C4-2B (cell line): ENCODE measurements at regions not wholly inside any gene's neighbourhood (a gene's known extent, or its start where the extent isn't known, plus 50 kb on each side); places are given as distances from the start of the nearest gene placed in this dataset.

Experiments
- ZFX ChIP-seq: fragments of 450-650 bp; IDR thresholded peaks from 2 replicates; pipeline ENCODE4 v1.6.1; 2017
- TF ChIP-seq, protein P1 (sequence below): fragments of 450-650 bp; conservative IDR thresholded peaks from 2 replicates; pipeline ENCODE4 v1.5.1; 2017; ENCODE audit warnings: mild to moderate bottlenecking

DNA sequence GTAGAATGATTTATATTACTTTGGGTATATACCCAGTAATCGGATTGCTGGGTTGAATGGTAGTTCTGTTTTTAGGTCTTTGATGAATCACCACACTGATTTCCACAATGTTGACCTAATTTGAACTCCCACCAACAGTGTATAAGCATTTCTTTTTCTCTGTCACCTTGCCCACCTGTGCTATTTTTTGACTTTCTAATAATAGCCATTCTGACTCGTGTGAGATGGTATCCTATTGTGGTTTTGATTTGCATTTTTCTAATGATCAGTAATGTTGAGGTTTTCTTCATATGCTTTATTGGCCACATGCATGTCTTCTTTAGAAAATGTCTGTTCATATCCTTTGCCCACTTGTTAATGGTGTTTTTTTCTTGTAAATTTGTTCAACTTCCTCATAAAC is 340.8 kb downstream of the PLOD2 start:
- TF ChIP-seq, protein P1, sequence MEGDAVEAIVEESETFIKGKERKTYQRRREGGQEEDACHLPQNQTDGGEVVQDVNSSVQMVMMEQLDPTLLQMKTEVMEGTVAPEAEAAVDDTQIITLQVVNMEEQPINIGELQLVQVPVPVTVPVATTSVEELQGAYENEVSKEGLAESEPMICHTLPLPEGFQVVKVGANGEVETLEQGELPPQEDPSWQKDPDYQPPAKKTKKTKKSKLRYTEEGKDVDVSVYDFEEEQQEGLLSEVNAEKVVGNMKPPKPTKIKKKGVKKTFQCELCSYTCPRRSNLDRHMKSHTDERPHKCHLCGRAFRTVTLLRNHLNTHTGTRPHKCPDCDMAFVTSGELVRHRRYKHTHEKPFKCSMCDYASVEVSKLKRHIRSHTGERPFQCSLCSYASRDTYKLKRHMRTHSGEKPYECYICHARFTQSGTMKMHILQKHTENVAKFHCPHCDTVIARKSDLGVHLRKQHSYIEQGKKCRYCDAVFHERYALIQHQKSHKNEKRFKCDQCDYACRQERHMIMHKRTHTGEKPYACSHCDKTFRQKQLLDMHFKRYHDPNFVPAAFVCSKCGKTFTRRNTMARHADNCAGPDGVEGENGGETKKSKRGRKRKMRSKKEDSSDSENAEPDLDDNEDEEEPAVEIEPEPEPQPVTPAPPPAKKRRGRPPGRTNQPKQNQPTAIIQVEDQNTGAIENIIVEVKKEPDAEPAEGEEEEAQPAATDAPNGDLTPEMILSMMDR, result no peak
- TF ChIP-seq ZFX, result no peak
